Large intestine (tissue), 3 donors: ENCODE measurements at regions not wholly inside any gene's neighbourhood (a gene's known extent, or its start where the extent isn't known, plus 50 kb on each side); places are given as distances from the start of the nearest gene placed in this dataset.

ENCODE experiments used
- DNase-seq, 2 donors: peaks; one replicate each; pipeline versions ENCODE4 v3.0.0 to v3.0.0-alpha.2; 2013
- H3K27ac ChIP-seq: one replicate; pipeline ENCODE4 v1.5.1; 2013; ENCODE audit warnings: low read length
- H3K27me3 ChIP-seq: 2 replicates; pipeline ENCODE4 v1.6.1; 2013; ENCODE audit warnings: low read length; ENCODE audit not compliant: control insufficient read depth, insufficient read depth
- H3K36me3 ChIP-seq: 2 replicates; pipeline ENCODE4 v1.6.1; 2013; ENCODE audit warnings: low read length; ENCODE audit not compliant: control insufficient read depth, insufficient read depth
- H3K4me1 ChIP-seq: one replicate; pipeline ENCODE4 v1.6.1; 2013; ENCODE audit warnings: low read length; ENCODE audit not compliant: control insufficient read depth, insufficient read depth
- H3K4me3 ChIP-seq: one replicate; pipeline ENCODE4 v1.5.1; 2013; ENCODE audit warnings: low read length
- H3K9me3 ChIP-seq: one replicate; pipeline ENCODE4 v1.6.1; 2013; ENCODE audit warnings: mild to moderate bottlenecking, low read depth, low read length, moderate library complexity; ENCODE audit not compliant: control insufficient read depth
- WGBS: methylation state at CpG from one replicate; pipeline ENCODE4 v1.1.5; 2013; ENCODE audit warnings: low lambda C conversion rate; ENCODE audit not compliant: insufficient coverage; 5-methylcytosine and 5-hydroxymethylcytosine counted together

DNA sequence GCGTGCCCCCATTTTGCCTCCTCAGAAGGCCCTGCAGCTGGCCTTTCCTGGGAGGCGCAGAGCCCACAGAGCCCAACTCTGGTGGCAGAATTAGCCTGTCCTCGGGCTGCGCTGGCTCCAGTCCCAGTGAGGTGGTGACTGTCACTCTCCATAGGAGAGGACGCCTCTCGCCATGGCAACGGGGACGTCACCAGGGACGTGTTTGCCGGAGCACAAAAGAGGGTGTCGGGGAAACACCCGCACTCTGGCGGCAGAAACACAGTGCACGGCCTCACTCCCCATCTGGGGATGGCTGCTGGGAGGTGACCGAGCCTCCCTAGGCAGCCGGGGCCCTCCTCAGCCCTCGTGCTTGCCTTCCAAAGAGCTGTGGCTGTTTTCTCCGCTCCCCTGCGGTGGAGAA is 50.2 kb upstream of the NCOR2 start:
- no peak for DNase-seq
- no peak overlapping the region for H3K4me3 ChIP-seq
- H3K36me3 ChIP-seq: no peaks in the 10 kb centered on the region
- H3K27me3 ChIP-seq: no peaks in the 10 kb centered on the region
- peaks cover 3% of the 10 kb centered on the region for H3K9me3 ChIP-seq
- no CpG with 5 or more reads among the region's 19 CpGs for WGBS
- H3K4me1 ChIP-seq: no peaks in the 10 kb centered on the region
- H3K27ac ChIP-seq: no peak overlapping the region
